Renal cortex interstitium (tissue), 11 donors: ENCODE measurements at regions not wholly inside any gene's neighbourhood (a gene's known extent, or its start where the extent isn't known, plus 50 kb on each side); places are given as distances from the start of the nearest gene placed in this dataset.
A peak's percentile ranks its signal among the peaks of the same experiment; 100 is the strongest.
"Not testable (repeated sequence)": the region's sequence is repeated elsewhere in the genome, so short reads cannot be mapped to it uniquely, and the experiment has no call there.

ENCODE experiments used
- DNase-seq, 11 donors: peaks; one replicate each; pipeline ENCODE4 v3.0.0-alpha.2; 2013; ENCODE audit warnings: low read depth in 9 of 11, low spot score in 4 of 11; ENCODE audit errors: extremely low read depth in 1 of 11

DNA sequence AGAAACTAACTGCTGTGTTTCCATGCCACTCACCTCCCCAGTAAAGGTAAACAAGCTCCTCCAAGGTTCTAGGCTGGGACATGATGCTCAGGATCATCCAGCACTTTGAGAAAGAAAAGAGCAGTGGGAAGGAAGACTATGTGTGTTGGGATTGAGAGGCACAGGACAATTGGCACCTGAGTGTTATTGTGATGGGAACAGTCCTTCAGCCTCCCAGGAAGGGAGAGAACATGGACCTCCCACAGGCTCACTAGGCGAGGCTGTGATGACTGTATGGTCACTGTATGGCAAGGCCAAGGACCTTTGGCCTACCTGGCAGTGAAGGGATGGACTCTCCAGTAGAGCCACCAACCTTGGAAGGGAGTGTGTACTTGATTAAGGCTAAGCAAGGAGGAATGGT, 123.2 kb upstream of the UNC5B start:
- no peak for DNase-seq

DNA sequence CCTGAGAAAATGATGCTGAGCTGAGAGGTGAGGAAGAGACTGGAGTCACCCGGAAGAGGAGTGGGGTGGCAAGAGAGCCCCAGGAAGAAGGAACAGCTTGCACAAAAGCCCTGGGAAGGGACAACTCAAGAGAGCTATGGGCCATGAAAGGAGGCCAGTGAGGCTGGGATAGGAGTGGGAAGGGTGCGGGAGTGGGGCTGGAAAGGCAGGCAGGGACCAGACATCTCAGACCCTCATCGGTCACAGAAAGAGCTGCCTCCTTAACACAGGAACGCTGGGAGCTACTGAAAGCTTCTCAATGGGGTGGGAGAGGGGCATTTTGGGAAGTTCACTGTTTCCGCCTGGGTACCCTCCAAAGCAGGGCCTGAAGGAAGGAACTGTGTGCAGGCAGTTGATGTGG, 122.0 kb upstream of the UNC5B start:
- no peak for DNase-seq

DNA sequence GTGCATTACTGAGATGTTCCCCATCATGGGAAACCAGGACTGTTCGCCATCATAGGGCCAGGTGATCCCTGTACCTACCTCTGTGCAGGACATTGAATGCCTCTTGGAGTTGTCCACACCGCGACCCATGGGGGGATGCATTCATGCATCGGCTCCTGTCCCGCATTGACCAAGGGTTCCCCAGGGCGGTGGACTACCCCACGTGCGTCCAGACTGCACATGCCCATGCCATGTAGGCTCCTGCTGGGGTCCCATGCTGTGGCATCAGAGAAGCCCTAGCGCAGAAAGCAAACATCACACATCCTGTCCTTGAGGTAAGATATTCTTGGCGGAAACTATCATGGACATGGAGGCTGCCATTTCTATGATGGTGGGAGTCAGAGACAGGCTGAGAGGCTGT, 121.6 kb upstream of the UNC5B start:
- no peak for DNase-seq

DNA sequence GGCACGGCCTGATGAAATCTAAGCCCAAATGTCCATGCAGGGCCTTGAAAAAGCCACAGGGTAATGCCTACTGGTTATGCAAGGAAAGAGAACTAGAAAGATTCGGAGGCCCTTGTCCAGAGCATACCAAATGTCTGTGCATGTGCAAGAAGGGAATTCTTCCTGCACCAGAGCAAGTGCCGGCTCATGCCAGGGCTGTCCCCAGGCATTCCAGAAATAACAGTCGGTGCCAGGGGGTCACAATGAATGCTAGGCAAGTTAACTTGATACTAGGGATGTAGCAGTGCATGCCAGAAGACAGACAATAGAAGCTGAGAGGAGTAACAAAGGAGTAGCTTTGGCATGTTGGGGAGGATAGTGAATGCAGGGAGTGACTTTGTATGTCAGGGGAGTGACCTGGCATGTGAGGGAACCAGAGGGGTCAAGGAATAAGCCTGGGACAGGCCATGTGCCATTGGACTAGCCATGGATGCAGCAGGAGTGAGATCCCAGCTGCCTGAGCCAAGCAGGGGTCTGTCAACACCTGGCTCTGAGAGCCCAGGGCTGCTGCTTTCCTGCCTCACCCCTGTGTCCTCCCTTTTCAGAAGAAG, 119.5 kb upstream of the UNC5B start:
- DNase-seq, result peak in 3 of 11 donors; percentile 18 to 41 (median 38)

DNA sequence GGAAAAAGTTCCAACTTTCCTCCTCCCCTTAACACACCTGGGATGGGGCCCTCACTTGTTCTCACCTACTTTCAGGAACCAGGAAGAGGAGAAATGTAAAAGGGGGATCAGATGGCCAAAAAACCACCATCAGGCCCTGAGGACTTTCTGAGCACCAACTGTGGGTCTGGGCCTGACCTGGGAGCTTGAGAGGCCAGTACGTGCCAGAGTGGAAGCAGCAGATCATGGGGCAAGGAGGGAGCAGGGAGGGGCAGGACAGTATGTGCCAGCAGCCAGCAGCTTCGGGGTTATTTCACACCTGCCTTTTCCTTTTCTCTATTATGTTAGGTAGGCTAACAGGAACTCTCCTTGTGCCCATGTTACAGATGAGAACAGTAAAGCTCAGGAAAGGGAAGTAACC, 118.8 kb upstream of the UNC5B start:
- DNase-seq, result no peak

DNA sequence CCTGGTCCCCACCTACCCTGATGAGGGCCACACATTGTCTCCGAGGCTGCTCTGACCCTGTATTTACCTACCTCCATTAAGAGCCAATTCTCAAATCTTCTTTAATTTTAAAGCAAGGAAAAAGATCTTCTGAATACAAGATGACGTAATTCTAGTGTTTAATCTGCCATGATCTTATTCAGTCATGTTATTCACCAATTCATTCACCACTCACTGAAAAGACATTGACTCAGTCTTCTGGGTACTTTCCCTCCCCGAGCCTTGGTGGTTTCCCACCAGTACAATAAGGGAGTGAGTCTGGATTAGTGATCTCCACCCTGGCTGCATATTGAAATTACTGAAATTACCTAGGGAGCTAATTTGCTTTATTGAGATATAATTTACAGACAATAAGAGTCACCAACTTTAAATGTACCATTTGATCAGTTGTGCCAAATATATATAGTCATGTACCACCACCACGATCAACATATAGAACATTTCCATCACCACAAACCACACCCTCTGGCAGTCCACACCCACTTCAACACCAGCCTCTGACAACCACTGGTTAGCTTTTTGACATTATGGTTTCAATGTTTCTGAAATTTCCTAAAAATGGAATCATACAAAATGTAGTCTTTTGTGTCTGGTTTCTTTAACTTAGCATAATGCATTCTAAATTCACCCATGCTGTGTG, 117.5 kb upstream of the UNC5B start:
- DNase-seq, result no peak

DNA sequence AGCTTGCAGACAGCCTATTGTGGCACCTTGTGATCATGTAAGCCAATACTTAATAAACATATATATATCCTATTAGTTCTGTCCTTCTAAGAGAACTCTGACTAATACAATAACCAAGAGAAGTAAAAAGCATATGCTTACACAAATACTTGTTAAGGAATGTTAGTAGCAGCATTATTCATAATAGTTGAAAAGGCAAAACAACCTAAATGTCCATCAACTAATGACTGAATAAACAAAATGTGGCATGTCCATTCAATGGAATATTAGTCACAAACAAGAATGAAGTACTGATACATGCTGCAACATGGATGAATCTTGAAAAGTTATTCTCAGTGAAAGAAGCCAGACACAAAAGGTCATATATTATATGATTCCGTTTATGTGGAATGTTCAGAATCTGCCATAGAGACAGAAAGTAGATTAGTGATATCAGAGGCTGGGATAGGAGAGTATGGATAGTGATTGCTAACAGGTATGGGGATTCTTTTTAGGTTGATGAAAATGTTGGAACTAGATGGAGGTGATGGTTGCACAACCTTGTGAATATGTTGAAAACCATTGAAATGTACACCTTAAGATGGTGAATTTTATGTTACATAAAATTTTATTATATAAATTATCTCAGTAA, 112.5 kb upstream of the UNC5B start:
- no peak for DNase-seq

DNA sequence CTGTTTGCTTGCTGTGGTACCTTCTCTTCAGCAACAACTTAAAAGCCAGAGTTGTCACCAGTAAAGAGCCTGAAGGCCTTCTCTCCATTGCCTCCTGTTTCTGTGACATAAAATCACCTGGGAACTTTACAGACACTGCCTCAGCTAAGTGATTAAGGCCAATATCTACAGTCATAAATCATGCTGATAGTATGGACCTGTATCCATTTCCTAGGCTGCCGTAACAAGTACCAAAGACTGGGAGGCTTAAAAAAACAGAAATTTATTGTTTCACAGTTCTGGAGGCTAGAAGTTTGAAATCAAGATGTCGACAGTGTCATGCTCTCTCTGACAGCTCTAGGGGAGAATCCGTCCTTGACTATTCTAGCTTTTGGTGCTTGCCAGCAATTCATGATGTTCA, 108.4 kb upstream of the UNC5B start:
- DNase-seq, result peak in 2 of 11 donors; percentile 18 to 47

DNA sequence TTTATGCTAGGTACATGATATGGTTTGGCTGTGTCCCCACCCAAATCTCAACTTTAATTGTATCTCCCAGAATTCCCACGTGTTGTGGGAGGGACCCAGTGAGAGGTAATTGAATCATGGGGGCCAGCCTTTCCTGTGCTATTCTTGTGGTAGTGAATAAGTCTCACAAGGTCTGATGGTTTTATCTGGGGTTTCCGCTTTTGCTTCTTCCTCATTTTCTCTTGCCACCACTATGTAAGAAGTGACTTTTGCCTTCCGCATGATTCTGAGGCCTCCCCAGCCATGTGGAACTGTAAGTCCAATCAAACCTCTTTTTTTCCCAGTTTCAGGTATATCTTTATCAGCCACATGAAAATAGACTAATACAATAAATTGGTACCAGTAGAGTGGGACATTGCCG, 106.2 kb upstream of the UNC5B start:
- DNase-seq, result not testable (repeated sequence)

DNA sequence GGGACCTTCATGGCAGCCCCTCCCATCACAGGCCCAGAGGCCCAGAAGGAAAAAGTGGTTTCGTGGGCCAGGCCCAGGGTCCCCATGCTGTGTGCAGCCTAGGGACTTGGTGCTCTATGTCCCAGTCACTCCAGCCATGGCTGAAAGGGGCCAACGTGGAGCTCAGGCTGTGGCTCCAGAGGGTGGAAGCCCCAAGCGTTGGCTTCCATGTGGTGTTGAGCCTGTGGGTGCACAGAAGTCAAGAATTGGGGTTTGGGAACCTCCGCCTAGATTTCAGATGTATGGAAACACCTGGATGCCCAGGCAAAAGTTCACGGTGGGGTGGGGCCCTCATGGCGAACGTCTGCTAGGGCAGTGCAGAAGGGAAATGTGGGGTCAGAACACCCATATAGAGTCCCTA, 105.3 kb upstream of the UNC5B start:
- DNase-seq, result not testable (repeated sequence)

DNA sequence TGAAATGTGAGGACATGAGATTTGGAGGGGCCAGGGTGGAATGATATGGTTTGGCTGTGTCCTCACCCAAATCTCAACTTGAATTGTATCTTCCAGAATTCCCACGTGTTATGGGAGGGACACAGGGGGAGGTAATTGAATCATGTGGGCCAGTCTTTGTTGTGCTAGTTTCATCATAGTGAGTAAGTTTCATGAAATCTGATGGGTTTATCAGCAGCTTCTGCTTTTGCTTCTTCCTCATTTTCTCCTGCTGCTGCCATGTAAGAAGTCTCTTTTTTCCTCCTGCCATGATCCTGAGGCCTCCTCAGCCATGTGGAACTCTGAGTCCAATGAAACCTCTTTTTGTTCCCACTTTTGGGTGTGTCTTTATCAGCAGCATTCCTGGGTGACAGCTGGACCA, 104.3 kb upstream of the UNC5B start:
- not testable (repeated sequence) for DNase-seq

DNA sequence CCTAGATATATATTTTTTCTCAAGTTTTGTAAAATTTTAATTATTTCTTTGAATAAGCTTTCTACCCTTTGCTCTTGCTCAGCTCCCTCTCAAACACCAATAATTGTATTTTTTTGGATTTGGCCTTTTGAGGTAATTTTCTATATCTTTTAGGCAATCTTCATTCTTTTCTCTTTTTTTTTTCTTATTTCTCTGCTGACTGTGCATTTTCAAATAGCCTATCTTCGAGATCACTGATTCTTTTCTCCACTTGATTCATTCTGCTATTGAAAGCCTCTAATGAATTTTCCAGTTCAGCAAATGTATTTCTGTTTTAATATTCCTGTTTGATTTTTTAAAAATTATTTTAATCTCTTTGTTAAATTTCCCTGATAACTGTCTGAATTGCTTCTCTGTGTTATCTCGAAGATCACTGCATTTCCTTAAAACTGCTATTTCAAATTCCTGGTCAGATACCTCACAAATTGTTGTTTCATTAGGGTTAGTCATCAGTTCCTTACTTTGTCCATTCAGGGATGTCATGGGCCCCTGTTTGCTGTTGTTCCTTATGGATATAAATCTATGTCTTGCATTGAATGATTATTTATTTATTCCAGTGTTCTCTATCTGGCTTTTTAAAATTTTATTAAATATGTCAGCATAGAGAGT, 100.1 kb upstream of the UNC5B start:
- DNase-seq, result no peak

DNA sequence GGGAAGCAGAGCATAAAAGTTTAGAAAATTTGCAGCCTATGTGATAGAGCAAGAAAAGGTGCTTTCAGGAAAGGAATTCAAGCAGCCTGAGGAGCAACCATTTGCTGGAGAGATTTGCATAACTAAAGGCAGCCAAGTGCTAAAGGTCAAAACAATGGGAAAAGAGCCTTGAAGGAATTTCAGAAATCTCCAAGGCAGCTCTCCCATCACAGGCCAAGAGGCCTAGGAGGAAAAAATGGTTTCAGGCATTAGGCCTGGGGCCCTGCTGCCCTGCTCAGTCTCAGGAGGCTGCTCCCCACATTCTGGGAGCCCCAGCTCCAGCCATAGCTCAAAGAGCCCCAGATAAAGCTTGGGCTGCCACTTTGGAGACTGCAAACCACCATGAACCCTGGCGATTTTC, 95.9 kb upstream of the UNC5B start:
- DNase-seq, result no peak

DNA sequence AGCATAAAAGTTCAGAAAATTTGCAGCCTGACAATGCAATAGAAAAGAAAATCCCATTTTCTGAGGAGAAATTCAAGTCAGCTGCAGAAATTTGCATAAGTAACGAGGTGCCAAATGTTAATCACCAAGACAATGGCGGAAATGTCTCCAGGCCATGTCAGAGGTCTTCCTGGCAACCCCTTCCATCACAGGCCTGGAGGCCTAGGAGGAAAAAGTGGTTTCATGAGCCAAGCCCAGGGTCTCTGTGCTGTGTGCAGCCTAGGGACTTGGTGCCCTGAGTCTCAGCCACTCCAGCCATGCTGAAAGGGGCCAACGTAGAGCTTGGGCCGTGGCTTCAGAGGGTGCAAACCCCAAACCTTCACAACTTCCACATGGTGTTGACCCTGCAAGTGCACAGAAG, 94.8 kb upstream of the UNC5B start:
- not testable (repeated sequence) for DNase-seq

DNA sequence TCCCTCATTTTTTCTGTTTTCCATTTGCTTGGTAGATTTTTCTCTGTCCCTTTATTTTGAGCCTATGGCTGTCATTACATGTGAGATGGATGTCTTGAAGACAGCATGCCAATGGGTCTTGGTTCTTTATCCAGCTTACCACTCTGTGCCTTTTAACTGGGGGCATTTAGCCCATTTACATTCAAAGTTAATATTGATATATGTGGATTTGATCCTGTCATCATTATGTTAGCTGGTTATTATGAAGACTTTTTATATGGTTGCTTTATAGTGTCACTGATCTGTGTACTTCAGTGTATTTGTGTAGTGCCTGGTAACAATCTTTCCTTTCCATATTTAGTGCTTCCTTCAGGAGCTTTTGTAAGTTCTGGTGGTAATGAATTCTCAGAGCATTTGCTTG, 89.3 kb upstream of the UNC5B start:
- no peak for DNase-seq

DNA sequence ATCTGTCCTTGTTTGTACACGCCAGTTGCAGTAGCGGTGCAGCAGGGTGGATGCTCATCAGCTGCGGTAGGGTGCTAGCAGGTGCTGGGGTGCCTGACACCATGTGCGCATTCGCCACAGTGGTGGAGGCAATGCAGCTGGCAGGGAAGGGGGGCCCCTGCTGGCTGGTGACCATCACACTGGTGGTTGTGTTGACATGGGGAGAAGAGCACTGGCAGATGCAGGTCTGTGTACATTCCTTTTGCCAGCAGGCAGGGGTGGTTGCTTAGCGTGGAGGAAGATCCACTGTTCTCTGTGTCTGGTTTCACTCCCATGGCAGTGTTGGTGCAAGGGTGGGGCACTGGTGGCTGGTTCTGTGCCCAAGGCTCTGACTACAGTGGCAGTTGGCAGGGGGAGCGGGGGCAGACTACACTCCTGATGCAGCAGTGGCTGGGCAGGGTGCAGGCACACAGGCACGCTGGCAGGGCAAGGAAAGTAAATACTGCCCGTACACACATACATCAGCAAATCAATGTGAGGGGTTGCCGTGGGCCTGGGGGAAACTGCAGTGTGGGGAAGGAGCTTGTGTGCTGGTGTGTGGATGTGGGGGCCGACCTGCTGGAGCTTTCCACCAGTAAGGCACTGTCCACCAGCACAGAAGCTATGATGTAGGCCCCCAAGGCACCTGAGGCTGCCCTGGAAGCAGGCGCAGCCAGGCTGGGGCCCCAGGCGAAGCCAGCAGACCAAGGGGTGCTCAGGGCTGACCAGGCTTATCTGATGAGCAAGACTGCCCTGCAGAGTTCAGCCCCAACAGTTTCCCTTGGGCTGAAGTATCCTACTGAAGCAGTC, 87.2 kb upstream of the UNC5B start:
- DNase-seq, result no peak

DNA sequence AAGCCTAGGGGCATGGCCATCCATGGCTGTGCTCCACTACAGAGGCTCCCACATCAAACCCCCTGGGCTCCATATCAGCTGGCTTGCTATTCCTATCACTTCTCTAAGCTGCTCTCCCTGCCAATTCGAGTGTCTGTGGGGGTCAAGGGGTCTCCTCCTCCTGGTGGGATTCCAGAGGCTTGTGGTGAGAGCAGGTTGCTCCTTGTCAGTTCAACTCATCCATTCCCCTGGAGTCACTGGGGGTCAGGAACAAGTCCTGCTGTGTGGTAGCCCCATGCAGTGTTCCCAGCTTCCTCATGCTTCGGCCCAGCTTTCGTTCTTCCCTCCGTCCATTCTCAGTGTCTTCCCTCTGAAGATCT, 86.6 kb upstream of the UNC5B start:
- no peak for DNase-seq

DNA sequence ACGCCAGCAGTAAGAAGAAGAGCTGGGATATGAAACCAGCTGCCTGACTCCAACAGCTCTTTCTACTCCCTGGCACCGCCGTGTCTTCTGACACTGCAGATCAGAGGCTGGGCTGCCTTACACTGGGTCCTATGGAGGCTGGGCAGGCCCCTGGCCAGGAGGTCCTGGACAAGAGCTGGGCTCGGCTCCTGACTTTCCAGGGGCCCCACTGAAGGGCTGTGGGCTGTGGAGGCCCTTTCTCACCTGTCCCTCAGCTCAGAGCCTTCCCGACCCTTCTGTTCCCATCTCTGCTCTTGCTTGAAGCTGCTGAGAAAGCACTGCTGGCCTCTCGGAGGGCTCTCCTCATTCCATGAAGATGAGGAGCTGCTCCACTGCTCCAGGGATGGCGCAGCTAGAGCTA, 85.9 kb upstream of the UNC5B start:
- no peak for DNase-seq

DNA sequence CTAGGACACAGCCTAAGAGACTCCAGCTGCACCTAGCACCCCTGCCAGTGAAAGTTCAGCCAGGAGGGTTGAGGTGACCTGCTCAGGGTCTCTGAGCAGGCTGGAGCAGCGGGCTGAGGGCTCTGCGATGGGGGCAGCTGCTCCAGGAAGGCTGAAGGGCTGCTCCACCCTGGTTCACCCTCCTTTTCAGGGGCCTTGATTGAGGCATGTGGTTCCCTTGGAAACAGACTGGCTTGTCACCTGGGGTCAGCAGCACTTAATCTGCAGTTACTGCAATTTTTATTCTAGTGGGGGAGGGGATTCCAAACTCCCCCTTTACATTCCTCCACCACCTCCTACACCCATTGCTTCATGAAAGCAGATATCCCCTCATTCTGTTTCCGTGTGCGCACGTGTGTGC, 85.3 kb upstream of the UNC5B start:
- peak in 2 of 11 donors; percentile 40 to 83 for DNase-seq

DNA sequence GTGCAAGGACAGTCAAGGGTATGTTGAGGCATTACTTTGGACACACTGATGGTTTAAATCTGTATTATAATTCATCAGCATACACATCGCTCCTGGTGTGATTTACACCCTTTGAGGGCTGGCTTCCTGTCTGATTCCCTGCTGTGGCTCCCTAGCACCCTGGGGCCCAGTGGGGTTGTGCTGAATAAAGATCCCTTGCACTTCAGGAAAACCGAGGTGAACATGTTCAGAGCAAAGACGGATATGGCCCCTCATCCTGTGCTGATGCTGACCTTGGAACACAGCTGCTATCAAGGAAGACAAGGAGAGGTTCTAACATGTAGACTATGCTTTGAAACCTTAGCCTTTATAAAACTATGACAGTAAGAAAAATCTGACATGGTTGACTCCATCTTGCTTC, 84.6 kb upstream of the UNC5B start:
- no peak for DNase-seq
